ENCODE measurements at regions not wholly inside any gene's neighbourhood (a gene's known extent, or its start where the extent isn't known, plus 50 kb on each side); places are given as distances from the start of the nearest gene placed in this dataset.

DNA sequence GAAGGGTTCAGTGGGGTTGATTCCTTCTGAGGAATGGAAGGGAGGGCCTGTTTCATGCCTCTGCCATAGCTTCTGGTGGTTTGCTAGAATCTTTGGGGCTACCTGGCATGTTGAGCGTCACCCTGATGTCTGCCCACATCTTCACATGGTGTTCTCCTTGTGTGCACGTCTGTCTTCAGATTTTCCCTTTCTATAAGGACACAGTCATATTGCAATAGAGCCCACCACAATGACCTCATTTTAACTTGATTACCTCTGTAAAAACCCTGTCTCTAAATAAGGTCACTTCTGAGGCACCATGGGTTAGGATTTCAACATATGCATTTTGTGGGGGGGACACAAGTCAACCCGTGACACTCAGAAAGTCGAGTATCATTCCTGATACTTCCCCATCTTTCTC is 257.9 kb downstream of the COG6 start:
- no peak overlapping the region for H3K4me3 ChIP-seq (replicated peaks in 1 of 2; ENCODE audit: low read depth in 2 of 2, low read length in 2 of 2)
- TF ChIP-seq, protein P1, sequence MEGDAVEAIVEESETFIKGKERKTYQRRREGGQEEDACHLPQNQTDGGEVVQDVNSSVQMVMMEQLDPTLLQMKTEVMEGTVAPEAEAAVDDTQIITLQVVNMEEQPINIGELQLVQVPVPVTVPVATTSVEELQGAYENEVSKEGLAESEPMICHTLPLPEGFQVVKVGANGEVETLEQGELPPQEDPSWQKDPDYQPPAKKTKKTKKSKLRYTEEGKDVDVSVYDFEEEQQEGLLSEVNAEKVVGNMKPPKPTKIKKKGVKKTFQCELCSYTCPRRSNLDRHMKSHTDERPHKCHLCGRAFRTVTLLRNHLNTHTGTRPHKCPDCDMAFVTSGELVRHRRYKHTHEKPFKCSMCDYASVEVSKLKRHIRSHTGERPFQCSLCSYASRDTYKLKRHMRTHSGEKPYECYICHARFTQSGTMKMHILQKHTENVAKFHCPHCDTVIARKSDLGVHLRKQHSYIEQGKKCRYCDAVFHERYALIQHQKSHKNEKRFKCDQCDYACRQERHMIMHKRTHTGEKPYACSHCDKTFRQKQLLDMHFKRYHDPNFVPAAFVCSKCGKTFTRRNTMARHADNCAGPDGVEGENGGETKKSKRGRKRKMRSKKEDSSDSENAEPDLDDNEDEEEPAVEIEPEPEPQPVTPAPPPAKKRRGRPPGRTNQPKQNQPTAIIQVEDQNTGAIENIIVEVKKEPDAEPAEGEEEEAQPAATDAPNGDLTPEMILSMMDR (IDR thresholded peaks at IDR 0.05; ENCODE audit: low read depth, low read length): no peak
- DNase-seq (ENCODE audit: low read depth in 2 of 2): peak in 1 of 2 donors; percentile 16

DNA sequence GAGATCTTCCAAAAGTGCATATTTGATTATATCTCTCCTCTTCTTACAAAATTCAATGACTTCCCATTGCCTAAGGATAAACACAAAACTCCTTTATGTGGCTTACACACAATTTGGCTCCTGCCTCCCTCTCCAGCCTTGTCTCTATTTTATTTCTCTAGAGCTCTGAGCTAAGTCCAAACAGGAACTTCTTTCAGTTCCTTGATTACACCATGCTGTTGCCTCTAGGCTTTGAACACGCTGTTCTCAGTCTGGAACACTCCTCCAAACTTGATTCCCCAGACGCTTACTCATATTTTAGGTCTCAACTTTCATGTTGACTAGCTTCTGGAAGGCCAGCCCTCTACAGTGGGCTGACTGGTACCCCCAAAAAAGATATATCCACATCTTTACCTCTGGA is 258.5 kb downstream of the COG6 start:
- H3K4me3 ChIP-seq (replicated peaks in 1 of 2; ENCODE audit: low read depth in 2 of 2, low read length in 2 of 2): no peak overlapping the region
- DNase-seq (ENCODE audit: low read depth in 2 of 2): peak; percentile 86 to 94
- TF ChIP-seq, protein P1 (IDR thresholded peaks at IDR 0.05; ENCODE audit: low read depth, low read length): no peak

DNA sequence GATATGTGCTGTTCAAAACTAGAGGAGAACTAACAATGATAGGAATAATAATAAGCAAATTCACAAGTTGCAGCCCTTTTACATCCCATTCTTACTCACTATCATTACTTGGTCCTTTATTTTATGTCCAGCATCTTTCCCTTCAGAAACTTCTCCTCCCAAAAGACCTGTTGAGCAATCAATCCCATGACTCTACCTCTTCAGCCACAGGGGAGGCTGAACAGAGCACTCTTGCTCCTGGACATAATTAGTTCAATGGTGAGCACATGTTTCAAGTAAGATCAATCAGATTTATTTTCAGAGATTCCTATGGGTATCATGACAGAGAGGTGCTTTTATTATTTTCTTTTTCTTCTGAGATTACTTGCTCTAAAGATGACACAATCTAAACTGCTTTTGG is 260.0 kb downstream of the COG6 start:
- TF ChIP-seq, protein P1 (IDR thresholded peaks at IDR 0.05; ENCODE audit: low read depth, low read length): no peak
- peak in 1 of 2 donors; percentile 38 for DNase-seq (ENCODE audit: low read depth in 2 of 2)
- H3K4me3 ChIP-seq (replicated peaks in 1 of 2; ENCODE audit: low read depth in 2 of 2, low read length in 2 of 2): no peak overlapping the region

DNA sequence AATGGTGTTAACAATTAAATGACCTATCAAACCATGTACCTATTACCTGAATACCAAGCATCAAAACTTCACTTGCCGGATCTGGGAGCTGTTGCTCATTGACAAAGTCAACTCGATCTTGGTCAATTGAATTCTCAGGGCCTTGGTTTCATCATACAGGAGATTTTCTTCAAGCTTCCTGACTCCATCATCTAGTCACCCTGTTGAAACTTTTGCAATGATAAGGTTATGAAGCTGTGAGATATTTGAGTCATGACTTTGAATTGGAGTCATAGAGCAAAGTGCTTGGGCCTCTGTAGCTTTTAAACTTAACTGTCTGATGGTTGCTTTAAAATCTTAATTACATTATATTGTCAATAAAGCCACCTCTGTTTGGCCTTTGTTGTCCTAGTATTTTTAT is 260.9 kb downstream of the COG6 start:
- H3K4me3 ChIP-seq (replicated peaks in 1 of 2; ENCODE audit: low read depth in 2 of 2, low read length in 2 of 2): no peak overlapping the region
- TF ChIP-seq, protein P1 (IDR thresholded peaks at IDR 0.05; ENCODE audit: low read depth, low read length): no peak
- DNase-seq (ENCODE audit: low read depth in 2 of 2): peak in 1 of 2 donors; percentile 85

DNA sequence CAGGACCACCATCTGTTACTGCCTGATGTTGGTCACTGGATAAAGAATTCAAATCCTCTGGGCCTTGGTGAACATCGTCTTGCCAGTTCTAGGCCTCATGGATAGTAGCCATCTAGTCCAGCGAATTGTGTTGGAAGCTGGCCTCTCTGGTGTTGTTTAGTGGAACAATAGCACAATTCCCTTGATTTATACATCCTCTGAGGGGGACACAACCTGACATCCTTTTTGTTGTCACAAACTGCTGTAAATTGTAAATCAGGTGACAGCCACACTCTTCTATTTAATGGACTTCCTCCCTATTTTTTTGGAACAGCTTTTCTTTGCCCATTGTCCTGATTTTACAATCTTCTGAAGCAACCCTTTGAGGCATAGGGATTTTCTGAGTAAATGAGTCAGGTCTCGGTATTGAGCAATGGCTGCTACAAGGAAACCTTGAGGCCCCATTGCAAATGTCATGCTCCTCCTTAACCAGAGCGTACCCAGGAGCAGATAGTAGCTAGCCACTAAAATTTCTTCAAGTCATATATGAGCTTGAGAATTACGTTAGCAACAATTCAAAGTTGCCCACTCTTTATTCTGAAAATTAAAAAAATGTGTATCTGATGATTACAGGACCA is 263.3 kb downstream of the COG6 start:
- DNase-seq (ENCODE audit: low read depth in 2 of 2): peak; percentile 32 to 80
- TF ChIP-seq, protein P1 (IDR thresholded peaks at IDR 0.05; ENCODE audit: low read depth, low read length): no peak
- H3K4me3 ChIP-seq (replicated peaks in 1 of 2; ENCODE audit: low read depth in 2 of 2, low read length in 2 of 2): no peak overlapping the region

DNA sequence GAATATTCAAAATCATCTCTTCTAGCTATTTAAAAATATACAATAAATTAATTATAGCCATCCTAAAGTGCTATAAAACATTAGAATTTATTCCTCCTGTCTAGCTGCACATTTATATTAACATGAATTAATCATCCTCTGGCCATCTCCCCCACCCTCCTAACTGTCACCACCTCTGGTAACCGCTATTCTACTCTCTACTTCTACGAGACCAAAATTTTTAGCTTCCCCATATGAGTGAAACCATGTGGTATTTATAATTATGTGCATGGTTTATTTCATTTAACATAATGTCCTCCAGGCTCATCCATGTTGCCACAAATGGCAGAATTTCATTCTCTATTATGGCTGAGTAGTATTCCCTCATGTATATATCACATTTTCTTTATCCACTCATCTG is 265.2 kb downstream of the COG6 start:
- no peak for DNase-seq (ENCODE audit: low read depth in 2 of 2)
- TF ChIP-seq, protein P1 (IDR thresholded peaks at IDR 0.05; ENCODE audit: low read depth, low read length): no peak
- no peak overlapping the region for H3K4me3 ChIP-seq (replicated peaks in 1 of 2; ENCODE audit: low read depth in 2 of 2, low read length in 2 of 2)

DNA sequence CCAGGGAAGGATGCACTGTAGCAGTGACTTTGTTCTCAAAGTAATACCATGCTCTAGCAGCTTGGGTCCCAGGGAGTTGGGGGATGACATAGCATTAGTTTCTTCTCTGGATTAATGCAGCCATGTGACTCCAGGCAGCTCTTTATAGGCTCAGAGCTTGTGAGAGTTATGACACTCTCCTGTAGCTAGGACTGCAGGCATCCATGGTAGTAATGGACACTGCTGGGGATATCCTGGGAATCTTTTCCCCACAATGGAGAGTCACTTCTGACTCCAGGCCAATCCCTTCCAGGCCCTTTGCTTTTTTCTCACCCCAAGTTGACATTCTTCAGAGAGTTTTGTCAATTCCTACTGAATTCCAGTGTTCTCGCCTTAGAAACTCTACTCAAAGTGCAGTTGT is 270.9 kb downstream of the COG6 start:
- TF ChIP-seq, protein P1 (IDR thresholded peaks at IDR 0.05; ENCODE audit: low read depth, low read length): no peak
- no peak for DNase-seq (ENCODE audit: low read depth in 2 of 2)
- H3K4me3 ChIP-seq (replicated peaks in 1 of 2; ENCODE audit: low read depth in 2 of 2, low read length in 2 of 2): no peak overlapping the region

All from cardiac fibroblast (primary cell).